ENCODE measurements at regions not wholly inside any gene's neighbourhood (a gene's known extent, or its start where the extent isn't known, plus 50 kb on each side); places are given as distances from the start of the nearest gene placed in this dataset.

GRCh38 chr9:8025551-8025950, 226.0 kb upstream of the DMAC1 start:
- H3K27me3 Mint-ChIP-seq (ENCODE audit: insufficient read depth), result peaks cover 4% of the 10 kb centered on the region

GRCh38 chr9:8020186-8020585, 220.6 kb upstream of the DMAC1 start:
- Histone ChIP-seq H3K4me3 (ENCODE audit: low read length) (no peak overlapping the region), H3K9me3 (ENCODE audit: control insufficient read depth, low read length) (peaks cover 10% of the 10 kb centered on the region), H3K27ac (ENCODE audit: low read depth, low read length) (no peak overlapping the region), H3K36me3 (ENCODE audit: control insufficient read depth, insufficient read depth, low read length) (no peaks in the 10 kb centered on the region), H3K9ac (ENCODE audit: extremely low read depth, low read length, poor library complexity, severe bottlenecking) (no peak overlapping the region), H3K27me3 (ENCODE audit: control insufficient read depth, insufficient read depth, low read length, poor library complexity, severe bottlenecking) (no peaks in the 10 kb centered on the region), H3K4me1 (ENCODE audit: control insufficient read depth, insufficient read depth, low read length) (no peaks in the 10 kb centered on the region)
- TF ChIP-seq CTCF (conservative IDR thresholded peaks at IDR 0.05), result no peak
- no peak overlapping the region for H3K4me3 Mint-ChIP-seq
- no peak for DNase-seq
- H3K4me1 Mint-ChIP-seq, result no peaks in the 10 kb centered on the region
- H3K9me3 Mint-ChIP-seq, result peaks cover 3% of the 10 kb centered on the region
- 61 to 78% methylated on average over 1 of the region's 1 CpG for WGBS, 2 experiments (ENCODE audit: insufficient coverage in 1 of 2, insufficient read length in 1 of 2)
- H3K27me3 Mint-ChIP-seq (ENCODE audit: insufficient read depth), result no peaks in the 10 kb centered on the region
- no peak overlapping the region for H3K27ac Mint-ChIP-seq
- H3K36me3 Mint-ChIP-seq (ENCODE audit: low read depth), result no peaks in the 10 kb centered on the region

More at GRCh38 chr9:8025551-8025950, 226.0 kb upstream of the DMAC1 start:
- WGBS, 2 experiments (ENCODE audit: insufficient coverage in 1 of 2, insufficient read length in 1 of 2), result 95 to 100% methylated on average over 1 to 2 of the region's 2 CpGs
- no peak for TF ChIP-seq CTCF (conservative IDR thresholded peaks at IDR 0.05)
- H3K27ac Mint-ChIP-seq, result no peak overlapping the region
- Histone ChIP-seq H3K27me3 (ENCODE audit: control insufficient read depth, insufficient read depth, low read length, poor library complexity, severe bottlenecking) (peaks cover 8% of the 10 kb centered on the region), H3K4me1 (ENCODE audit: control insufficient read depth, insufficient read depth, low read length) (no peaks in the 10 kb centered on the region), H3K9ac (ENCODE audit: extremely low read depth, low read length, poor library complexity, severe bottlenecking) (no peak overlapping the region), H3K27ac (ENCODE audit: low read depth, low read length) (no peak overlapping the region), H3K36me3 (ENCODE audit: control insufficient read depth, insufficient read depth, low read length) (no peaks in the 10 kb centered on the region), H3K4me3 (ENCODE audit: low read length) (no peak overlapping the region), H3K9me3 (ENCODE audit: control insufficient read depth, low read length) (peaks cover 10% of the 10 kb centered on the region)
- H3K9me3 Mint-ChIP-seq, result no peaks in the 10 kb centered on the region
- no peaks in the 10 kb centered on the region for H3K36me3 Mint-ChIP-seq (ENCODE audit: low read depth)
- H3K4me1 Mint-ChIP-seq, result no peaks in the 10 kb centered on the region
- H3K4me3 Mint-ChIP-seq, result no peak overlapping the region
- DNase-seq, result no peak

- no peaks in the 10 kb centered on the region for H3K4me1 ChIP-seq (ENCODE audit: control insufficient read depth, insufficient read depth, low read length)
- Mint-ChIP-seq H3K27ac (no peak overlapping the region), H3K4me1 (no peaks in the 10 kb centered on the region), H3K4me3 (no peak overlapping the region), H3K9me3 (peaks cover 3% of the 10 kb centered on the region), H3K27me3 (ENCODE audit: insufficient read depth) (no peaks in the 10 kb centered on the region), H3K36me3 (ENCODE audit: low read depth) (no peaks in the 10 kb centered on the region)
- 89 to 100% methylated on average over 1 of the region's 3 CpGs for WGBS, 2 experiments (ENCODE audit: insufficient coverage in 1 of 2, insufficient read length in 1 of 2)
- no peak overlapping the region for H3K9ac ChIP-seq (ENCODE audit: extremely low read depth, low read length, poor library complexity, severe bottlenecking)
- TF ChIP-seq CTCF (conservative IDR thresholded peaks at IDR 0.05), result no peak
- H3K27ac ChIP-seq (ENCODE audit: low read depth, low read length), result no peak overlapping the region
- no peaks in the 10 kb centered on the region for H3K36me3 ChIP-seq (ENCODE audit: control insufficient read depth, insufficient read depth, low read length)
- no peaks in the 10 kb centered on the region for H3K27me3 ChIP-seq (ENCODE audit: control insufficient read depth, insufficient read depth, low read length, poor library complexity, severe bottlenecking)
- H3K4me3 ChIP-seq (ENCODE audit: low read length), result no peak overlapping the region
- peaks cover 10% of the 10 kb centered on the region for H3K9me3 ChIP-seq (ENCODE audit: control insufficient read depth, low read length)
- no peak for DNase-seq
Measured at GRCh38 chr9:8019636-8020035, 220.1 kb upstream of the DMAC1 start.
